ENCODE measurements at regions not wholly inside any gene's neighbourhood (a gene's known extent, or its start where the extent isn't known, plus 50 kb on each side); places are given as distances from the start of the nearest gene placed in this dataset.
"Not testable (repeated sequence)": the region's sequence is repeated elsewhere in the genome, so short reads cannot be mapped to it uniquely, and the experiment has no call there.

DNA sequence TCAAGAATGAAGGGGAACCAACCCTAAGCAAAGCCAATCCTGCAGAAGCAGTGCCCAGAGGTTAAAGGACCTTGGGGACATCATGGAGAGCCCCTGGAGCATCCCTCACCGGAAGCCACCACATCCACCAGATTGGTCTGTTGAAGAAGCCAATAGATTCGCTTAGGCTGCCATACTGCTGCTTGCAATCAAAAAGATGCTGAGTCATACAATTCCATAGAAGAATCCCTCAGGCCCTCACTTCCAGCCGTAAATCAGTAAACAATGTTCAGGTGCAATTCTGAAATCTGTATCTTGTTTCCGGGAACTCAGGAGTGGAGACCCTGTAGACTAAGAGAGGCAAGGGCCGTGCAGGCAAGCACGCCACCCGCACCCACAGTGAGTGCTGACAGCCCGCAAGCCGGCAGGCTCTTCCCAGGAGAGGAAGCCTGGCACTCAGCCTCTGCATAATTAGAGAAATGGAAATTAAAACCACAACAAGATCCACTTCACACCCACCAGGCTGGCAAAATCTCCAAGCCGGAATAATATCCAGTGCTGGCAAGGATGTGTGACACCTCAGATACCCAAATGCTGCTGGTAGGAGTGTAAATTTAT, 156.4 kb upstream of the FOXD4L5 start:
- intact Hi-C loops (cut with micrococcal nuclease); H3K4me1 Mint-ChIP-seq; H3K36me3 Mint-ChIP-seq (ENCODE audit: low read depth); DNase-seq; H3K27ac Mint-ChIP-seq; H3K4me3 Mint-ChIP-seq; H3K27me3 Mint-ChIP-seq: not testable (repeated sequence)
- H3K9me3 Mint-ChIP-seq: peaks cover 17% of the 10 kb centered on the region

GRCh38 chr9:65437724-65438123, 152.7 kb upstream of the FOXD4L5 start:
- Mint-ChIP-seq H3K36me3 (ENCODE audit: low read depth) (peaks cover 2% of the 10 kb centered on the region), H3K4me3 (no peak overlapping the region), H3K27me3 (no peaks in the 10 kb centered on the region), H3K4me1 (no peaks in the 10 kb centered on the region), H3K27ac (no peak overlapping the region), H3K9me3 (peaks cover 20% of the 10 kb centered on the region)
- DNase-seq: no peak
- intact Hi-C loops (cut with micrococcal nuclease): no loop called here

GRCh38 chr9:65435464-65435863, 150.5 kb upstream of the FOXD4L5 start:
- DNase-seq: no peak
- Mint-ChIP-seq H3K9me3 (peaks cover 29% of the 10 kb centered on the region), H3K4me3 (no peak overlapping the region), H3K27me3 (no peaks in the 10 kb centered on the region), H3K27ac (no peak overlapping the region), H3K36me3 (ENCODE audit: low read depth) (peaks cover 9% of the 10 kb centered on the region), H3K4me1 (no peaks in the 10 kb centered on the region)
- intact Hi-C loops (cut with micrococcal nuclease): no loop called here

GRCh38 chr9:65432722-65433323, 147.8 kb upstream of the FOXD4L5 start:
- H3K9me3 Mint-ChIP-seq: peaks cover 27% of the 10 kb centered on the region
- no peak for DNase-seq
- intact Hi-C loops (cut with micrococcal nuclease): no loop called here
- H3K27me3 Mint-ChIP-seq: no peaks in the 10 kb centered on the region
- H3K4me3 Mint-ChIP-seq: no peak overlapping the region
- H3K27ac Mint-ChIP-seq: no peak overlapping the region
- H3K36me3 Mint-ChIP-seq (ENCODE audit: low read depth): peaks cover 9% of the 10 kb centered on the region
- no peaks in the 10 kb centered on the region for H3K4me1 Mint-ChIP-seq

DNA sequence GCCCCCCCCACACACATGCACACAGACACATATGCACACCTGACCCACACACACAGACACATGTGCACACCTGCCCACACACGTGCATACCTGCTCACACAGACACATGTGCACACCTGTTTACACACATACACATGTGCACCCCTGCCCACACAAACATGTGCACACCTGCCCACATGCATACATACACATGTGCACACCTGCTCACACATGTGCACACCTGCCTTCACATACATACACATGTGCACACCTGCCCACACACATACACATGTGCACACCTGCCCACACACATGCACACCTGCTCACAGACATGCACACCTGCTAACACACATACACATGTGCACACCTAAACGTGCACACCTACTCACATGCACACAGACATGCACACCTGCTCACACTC, 147.0 kb upstream of the FOXD4L5 start:
- Mint-ChIP-seq H3K9me3 (peaks cover 22% of the 10 kb centered on the region), H3K4me1 (no peaks in the 10 kb centered on the region), H3K36me3 (ENCODE audit: low read depth) (peaks cover 9% of the 10 kb centered on the region), H3K4me3 (no peak overlapping the region), H3K27me3 (no peaks in the 10 kb centered on the region), H3K27ac (no peak overlapping the region)
- DNase-seq: no peak
- intact Hi-C loops (cut with micrococcal nuclease): no loop called here

DNA sequence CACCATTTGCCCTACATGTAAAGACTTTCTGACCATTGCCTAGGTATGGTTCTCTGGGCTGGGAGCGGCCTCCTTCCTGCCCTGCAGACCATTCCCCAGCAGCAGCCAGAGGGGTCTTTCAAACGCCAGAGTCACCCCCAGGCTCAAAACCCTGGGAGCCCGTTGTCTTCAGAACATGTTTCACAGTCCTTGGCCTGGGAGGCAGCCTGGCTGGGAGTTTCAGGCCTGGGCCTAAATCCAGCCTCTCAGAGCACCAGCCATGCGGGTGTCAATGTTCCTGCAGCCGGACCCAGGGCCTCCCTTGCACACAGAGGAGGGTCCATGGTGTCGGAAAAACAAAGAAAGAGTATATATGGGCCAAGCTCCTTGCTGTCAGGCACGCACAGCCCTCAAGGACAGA, 145.2 kb upstream of the FOXD4L5 start:
- H3K36me3 Mint-ChIP-seq (ENCODE audit: low read depth): peaks cover 9% of the 10 kb centered on the region
- H3K27ac Mint-ChIP-seq: no peak overlapping the region
- H3K27me3 Mint-ChIP-seq: no peaks in the 10 kb centered on the region
- H3K4me1 Mint-ChIP-seq: no peaks in the 10 kb centered on the region
- intact Hi-C loops (cut with micrococcal nuclease): no loop called here
- H3K9me3 Mint-ChIP-seq: peaks cover 21% of the 10 kb centered on the region
- DNase-seq: no peak
- no peak overlapping the region for H3K4me3 Mint-ChIP-seq

GRCh38 chr9:65427361-65427760, 142.4 kb upstream of the FOXD4L5 start:
- H3K36me3 Mint-ChIP-seq (ENCODE audit: low read depth); H3K4me3 Mint-ChIP-seq; H3K27me3 Mint-ChIP-seq; H3K27ac Mint-ChIP-seq; H3K4me1 Mint-ChIP-seq; DNase-seq; intact Hi-C loops (cut with micrococcal nuclease): not testable (repeated sequence)
- H3K9me3 Mint-ChIP-seq: peaks cover 22% of the 10 kb centered on the region

DNA sequence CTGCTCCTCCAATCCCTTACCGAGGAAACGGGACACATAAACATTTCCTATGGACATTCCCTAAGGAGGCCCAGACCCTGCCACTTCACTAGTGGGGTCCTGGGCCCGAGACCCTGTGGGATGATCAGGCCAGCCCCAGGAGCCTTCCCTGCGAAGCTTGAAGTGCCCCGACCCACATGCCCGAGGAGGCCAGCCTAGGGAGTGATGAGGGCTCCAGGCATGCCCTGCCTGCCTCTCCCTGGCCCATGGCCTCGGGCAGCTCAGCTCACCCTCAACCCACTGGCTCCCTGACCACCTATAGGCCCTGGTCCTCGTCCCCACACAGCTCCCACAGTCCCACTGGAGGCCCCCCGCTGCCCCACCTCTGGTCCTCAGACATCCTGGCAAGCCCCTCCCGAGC, 141.8 kb upstream of the FOXD4L5 start:
- H3K9me3 Mint-ChIP-seq: peaks cover 20% of the 10 kb centered on the region
- H3K4me3 Mint-ChIP-seq; intact Hi-C loops (cut with micrococcal nuclease); DNase-seq; H3K4me1 Mint-ChIP-seq; H3K27me3 Mint-ChIP-seq; H3K27ac Mint-ChIP-seq; H3K36me3 Mint-ChIP-seq (ENCODE audit: low read depth): not testable (repeated sequence)

GRCh38 chr9:65426231-65426630, 141.2 kb upstream of the FOXD4L5 start:
- Mint-ChIP-seq H3K9me3 (peaks cover 26% of the 10 kb centered on the region), H3K36me3 (ENCODE audit: low read depth) (peaks cover 2% of the 10 kb centered on the region), H3K27me3 (no peaks in the 10 kb centered on the region), H3K4me3 (no peak overlapping the region), H3K4me1 (no peaks in the 10 kb centered on the region), H3K27ac (no peak overlapping the region)
- intact Hi-C loops (cut with micrococcal nuclease): no loop called here
- DNase-seq: no peak

DNA sequence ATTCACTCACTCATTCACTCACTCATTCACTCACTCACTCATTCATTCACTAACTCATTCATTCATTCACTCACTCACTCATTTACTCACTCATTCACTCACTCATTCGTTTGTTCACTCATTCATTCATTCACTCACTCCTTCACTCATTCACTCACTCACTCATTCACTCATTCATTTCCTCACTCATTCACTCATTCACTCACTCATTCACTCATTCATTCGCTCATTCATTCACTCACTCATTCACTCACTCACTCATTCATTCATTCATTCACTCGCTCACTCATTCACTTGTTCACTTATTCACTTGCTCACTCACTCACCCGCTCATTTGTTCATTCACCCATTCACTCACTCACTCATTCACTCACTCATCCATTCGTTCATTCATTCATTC, 140.2 kb upstream of the FOXD4L5 start:
- DNase-seq; H3K27ac Mint-ChIP-seq; H3K36me3 Mint-ChIP-seq (ENCODE audit: low read depth); intact Hi-C loops (cut with micrococcal nuclease); H3K4me1 Mint-ChIP-seq; H3K27me3 Mint-ChIP-seq; H3K4me3 Mint-ChIP-seq: not testable (repeated sequence)
- peaks cover 29% of the 10 kb centered on the region for H3K9me3 Mint-ChIP-seq

- intact Hi-C loops (cut with micrococcal nuclease); H3K4me1 Mint-ChIP-seq; H3K36me3 Mint-ChIP-seq (ENCODE audit: low read depth); H3K27ac Mint-ChIP-seq; H3K4me3 Mint-ChIP-seq; DNase-seq; H3K27me3 Mint-ChIP-seq: not testable (repeated sequence)
- peaks cover 29% of the 10 kb centered on the region for H3K9me3 Mint-ChIP-seq
Observed at GRCh38 chr9:65424437-65424984, 139.5 kb upstream of the FOXD4L5 start.

DNA sequence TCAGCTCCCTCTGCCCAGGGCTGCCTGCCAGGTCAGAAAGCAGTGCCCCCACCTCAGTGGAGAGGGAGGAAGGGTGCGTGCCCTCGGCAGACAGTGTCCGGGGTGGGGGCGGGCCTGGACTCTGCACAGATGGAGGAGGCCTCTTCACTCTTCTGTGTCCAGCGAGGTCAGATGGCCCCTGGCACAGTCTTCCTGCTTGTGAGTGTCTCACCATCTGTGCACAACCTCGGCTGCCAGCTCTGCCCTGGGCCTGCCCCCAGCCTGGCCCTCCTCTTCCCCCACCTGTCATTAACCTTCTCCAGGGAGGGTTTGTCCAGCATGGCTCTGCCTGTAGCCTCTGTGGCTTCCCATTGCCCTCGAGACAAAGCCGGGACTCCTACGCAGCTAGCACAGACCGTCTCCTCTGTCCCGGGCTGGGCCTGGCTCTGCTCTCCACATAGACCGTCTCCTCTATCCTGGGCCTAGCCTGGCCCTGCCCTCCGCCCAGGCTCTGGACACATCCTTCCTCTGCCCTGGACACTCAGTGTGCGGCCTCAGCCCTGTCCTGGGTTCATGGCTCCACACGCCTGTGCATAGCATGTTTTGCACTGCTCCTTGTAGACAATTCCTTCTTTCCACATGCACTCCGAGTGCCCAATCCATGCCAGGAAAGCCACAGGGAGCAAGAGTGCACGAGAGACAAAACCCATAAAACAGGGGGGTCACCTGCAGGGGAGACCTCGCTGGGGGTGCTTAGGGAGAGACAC, 138.9 kb upstream of the FOXD4L5 start:
- DNase-seq; H3K27ac Mint-ChIP-seq; H3K36me3 Mint-ChIP-seq (ENCODE audit: low read depth); intact Hi-C loops (cut with micrococcal nuclease); H3K4me3 Mint-ChIP-seq; H3K27me3 Mint-ChIP-seq; H3K4me1 Mint-ChIP-seq: not testable (repeated sequence)
- H3K9me3 Mint-ChIP-seq: peaks cover 29% of the 10 kb centered on the region

DNA sequence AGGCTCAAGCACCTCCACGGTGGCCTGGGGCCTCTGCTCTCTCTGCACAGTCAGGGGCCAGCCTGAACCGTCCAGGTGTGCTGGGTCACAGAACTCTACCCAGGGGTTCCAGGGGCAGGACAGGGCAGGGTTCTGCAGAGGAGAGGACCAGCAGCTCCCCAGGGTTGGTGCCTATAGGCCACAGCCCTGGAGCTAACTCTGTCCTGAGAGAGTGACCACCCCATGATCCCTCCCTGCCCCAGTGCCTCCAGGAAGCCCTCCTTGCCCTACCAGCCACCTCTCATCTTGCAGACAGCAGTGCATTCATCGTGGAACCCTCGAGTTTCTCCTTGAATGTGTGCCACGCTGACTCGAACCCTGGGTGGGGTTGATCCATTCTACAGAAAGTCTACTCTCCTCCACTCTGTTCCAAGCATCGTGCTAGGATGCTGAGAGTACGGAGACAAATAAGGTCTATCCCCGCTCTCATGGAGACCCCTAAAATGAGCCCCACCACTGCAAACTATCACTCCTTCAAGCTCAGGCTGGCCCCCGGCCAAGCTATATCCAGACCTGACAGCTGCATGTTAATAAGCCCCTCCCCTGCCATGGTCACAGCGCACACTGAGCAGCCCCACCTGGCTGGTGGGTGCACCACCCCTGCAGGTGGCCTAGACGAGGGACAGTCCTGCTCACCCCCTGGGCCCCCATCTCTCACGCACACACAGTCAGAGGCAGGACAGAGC, 138.1 kb upstream of the FOXD4L5 start:
- not testable (repeated sequence) for H3K4me1 Mint-ChIP-seq

GRCh38 chr9:65421486-65421885, 136.5 kb upstream of the FOXD4L5 start:
- intact Hi-C loops (cut with micrococcal nuclease); H3K36me3 Mint-ChIP-seq (ENCODE audit: low read depth); H3K4me1 Mint-ChIP-seq; H3K27ac Mint-ChIP-seq; DNase-seq; H3K27me3 Mint-ChIP-seq; H3K4me3 Mint-ChIP-seq: not testable (repeated sequence)
- peaks cover 36% of the 10 kb centered on the region for H3K9me3 Mint-ChIP-seq

More for the DNA sequence above, 138.1 kb upstream of the FOXD4L5 start:
- H3K27me3 Mint-ChIP-seq; DNase-seq; H3K27ac Mint-ChIP-seq; H3K36me3 Mint-ChIP-seq (ENCODE audit: low read depth); intact Hi-C loops (cut with micrococcal nuclease); H3K4me3 Mint-ChIP-seq: not testable (repeated sequence)
- peaks cover 32% of the 10 kb centered on the region for H3K9me3 Mint-ChIP-seq

Data from activated CD4-positive, alpha-beta T cell treated with anti-CD3 and anti-CD28 coated beads, Interleukin-2, amount 10 ng/mL, durations not matched to agents 24 days and 14 days (primary cell).